GM19328 (cell line): ENCODE measurements at regions not wholly inside any gene's neighbourhood (a gene's known extent, or its start where the extent isn't known, plus 50 kb on each side); places are given as distances from the start of the nearest gene placed in this dataset.
A peak's percentile ranks its signal among the peaks of the same experiment; 100 is the strongest.

Experiments used
- ATAC-seq: cut with Tn5 transposase; IDR thresholded peaks from one replicate; pipeline ENCODE4 v1.9.1; 2021; ENCODE audit warnings: mild to moderate bottlenecking, moderate library complexity; ENCODE audit not compliant: unreplicated experiment

- no peak for ATAC-seq
These were observed 249.1 kb downstream of the QKI start for GRCh38 chr6:163663575-163663974.

- ATAC-seq: no peak
These were observed 248.2 kb downstream of the QKI start for GRCh38 chr6:163662604-163663225.

- peak; percentile 87 for ATAC-seq
These were observed 246.8 kb downstream of the QKI start for GRCh38 chr6:163661272-163661671.

GRCh38 chr6:163659803-163660202 lies 245.3 kb downstream of the QKI start:
- ATAC-seq: no peak

GRCh38 chr6:163655217-163656121 lies 241.0 kb downstream of the QKI start:
- ATAC-seq: no peak

GRCh38 chr6:163651915-163652668 lies 237.6 kb downstream of the QKI start:
- ATAC-seq: no peak

GRCh38 chr6:163651426-163651825 lies 236.9 kb downstream of the QKI start:
- no peak for ATAC-seq

GRCh38 chr6:163648868-163649267 lies 234.3 kb downstream of the QKI start:
- ATAC-seq: no peak

- ATAC-seq: no peak
These were observed 233.1 kb downstream of the QKI start for GRCh38 chr6:163647624-163648023.

- no peak for ATAC-seq
These were observed 232.3 kb downstream of the QKI start for GRCh38 chr6:163646866-163647265.

GRCh38 chr6:163646133-163646532 lies 231.6 kb downstream of the QKI start:
- ATAC-seq: no peak

GRCh38 chr6:163645560-163645959 lies 231.0 kb downstream of the QKI start:
- ATAC-seq: no peak

GRCh38 chr6:163643866-163644265 lies 229.3 kb downstream of the QKI start:
- no peak for ATAC-seq

GRCh38 chr6:163641706-163642105 lies 227.2 kb downstream of the QKI start:
- ATAC-seq: no peak

- ATAC-seq: no peak
These were observed 226.1 kb downstream of the QKI start for GRCh38 chr6:163640641-163641040.

- peak; percentile 82 for ATAC-seq
These were observed 223.0 kb downstream of the QKI start for GRCh38 chr6:163637524-163637923.

GRCh38 chr6:163635731-163636364 lies 221.3 kb downstream of the QKI start:
- no peak for ATAC-seq

- ATAC-seq: no peak
These were observed 220.8 kb downstream of the QKI start for GRCh38 chr6:163635315-163635714.

GRCh38 chr6:163634211-163635171 lies 220.0 kb downstream of the QKI start:
- no peak for ATAC-seq

- no peak for ATAC-seq
These were observed 216.5 kb downstream of the QKI start for GRCh38 chr6:163630991-163631390.
